Psoas muscle (tissue), 7 donors: ENCODE measurements at regions not wholly inside any gene's neighbourhood (a gene's known extent, or its start where the extent isn't known, plus 50 kb on each side); places are given as distances from the start of the nearest gene placed in this dataset.

Experiments
- ATAC-seq, 4 donors: fragments of 200-7000 bp; cut with Tn5 transposase; one replicate each; pipeline ENCODE4 v1.9.1; 2020; ENCODE audit warnings: moderate library complexity in 3 of 4, mild to moderate bottlenecking in 2 of 4
- DNase-seq, 2 donors: peaks; one replicate each; pipeline ENCODE4 v3.0.0-alpha.2; 2020
- H3K27ac ChIP-seq: fragments of 200-600 bp; one replicate; pipeline ENCODE4 v1.8.0; 2022
- H3K27me3 ChIP-seq, 3 donors: fragments of 200-600 bp in 1 of 3; one replicate each; pipeline versions ENCODE4 v1.6.1 to v1.8.0; 2013 to 2022; ENCODE audit warnings: low read length in 2 of 3, mild to moderate bottlenecking in 2 of 3, moderate library complexity in 1 of 3; ENCODE audit not compliant: insufficient read depth in 3 of 3
- H3K36me3 ChIP-seq, 2 donors: fragments of 200-600 bp in 1 of 2; one replicate each; pipeline versions ENCODE4 v1.6.1 to v1.8.0; 2013 to 2022; ENCODE audit warnings: low read depth in 1 of 2, mild to moderate bottlenecking in 1 of 2, moderate library complexity in 1 of 2; ENCODE audit not compliant: insufficient read depth in 1 of 2
- H3K4me1 ChIP-seq: fragments of 200-600 bp; one replicate; pipeline ENCODE4 v1.8.0; 2022
- H3K4me3 ChIP-seq: fragments of 200-600 bp; one replicate; pipeline ENCODE4 v1.8.0; 2022; ENCODE audit warnings: mild to moderate bottlenecking
- H3K9me3 ChIP-seq: fragments of 200-600 bp; one replicate; pipeline ENCODE4 v1.8.0; 2022
- CTCF ChIP-seq: fragments of 200-600 bp; IDR thresholded peaks from one replicate; pipeline ENCODE4 v1.8.0; 2022; ENCODE audit warnings: antibody characterized with exemption
- WGBS, 3 donors: extraction: QIAGEN DNeasy Blood & Tissue Kit; methylation state at CpG; one replicate each; pipeline versions ENCODE4 v1.1.6 to v1.1.7; 2013; 5-methylcytosine and 5-hydroxymethylcytosine counted together
- intact Hi-C, 2 donors: fragments of 100-400 bp; cut with DNase I; formaldehyde crosslinking; loops; one replicate each; pipeline versions ENCODE4 v1.11.0 to v1.14.2; 2022
- donor health status: healthy with polysubstance abuse.
- donor health status: DM: no; HTN: no; CAD: no; lungs with moderate emphysema.
- donor health status: Bipolar disorder and iron deficiency.
- donor health status: healthy.
- donor health status: DM: yes; HTN: yes; CAD: no.
- donor health status: DM: no; HTN: no; CAD: no.
- donor health status: DM: yes; HTN: yes; CAD: no.

GRCh38 chr1:10962483-10962882 lies 50.0 kb upstream of the TARDBP start:
- H3K36me3 ChIP-seq = no peaks in the 10 kb centered on the region
- H3K27me3 ChIP-seq = no peaks in the 10 kb centered on the region
- no peak for TF ChIP-seq CTCF
- no peaks in the 10 kb centered on the region for H3K9me3 ChIP-seq
- no peak overlapping the region for H3K27ac ChIP-seq
- WGBS, 3 donors = 81 to 88% (median 83%) methylated on average over 4 of the region's 4 CpGs
- H3K4me1 ChIP-seq = peaks cover 24% of the 10 kb centered on the region
- DNase-seq (no peak), ATAC-seq (no peak)
- H3K4me3 ChIP-seq = no peak overlapping the region
- intact Hi-C loops = loop anchor here in 1 of 2 donors (10.0 kb wide), 1 partner anchor 52 kb away; the partner anchor contains the start of gene TARDBP
